Common myeloid progenitor, CD34-positive (primary cell): ENCODE measurements at regions not wholly inside any gene's neighbourhood (a gene's known extent, or its start where the extent isn't known, plus 50 kb on each side); places are given as distances from the start of the nearest gene placed in this dataset.
"Not testable (repeated sequence)": the region's sequence is repeated elsewhere in the genome, so short reads cannot be mapped to it uniquely, and the experiment has no call there.

ENCODE experiments used
- CTCF ChIA-PET: fragments of 350-600 bp; sonication (Branson Sonifier 250); formaldehyde crosslinking; loops from one replicate; lab custom pipeline; 2021; ENCODE audit warnings: antibody characterized with exemption; lab: Charles Lee
- POLR2A ChIA-PET: fragments of 350-600 bp; sonication (Branson Sonifier 250); formaldehyde crosslinking; loops from one replicate; lab custom pipeline; 2021; ENCODE audit warnings: antibody characterized with exemption; lab: Charles Lee
- DNase-seq, 3 donors: peaks; one replicate each; pipeline versions ENCODE4 v3.0.0 to v3.0.0-alpha.2; 2013
- H3K27ac ChIP-seq, 2 experiments: 1 replicate in 1 of 2; 2 replicates in 1 of 2; pipeline ENCODE4 v1.7.0; 2013; ENCODE audit warnings: inconsistent platforms in 2 of 2, low read length in 2 of 2, mild to moderate bottlenecking in 2 of 2, low read depth in 1 of 2, moderate library complexity in 1 of 2; ENCODE audit not compliant: severe bottlenecking in 2 of 2, insufficient read depth in 1 of 2, poor library complexity in 1 of 2
- H3K27me3 ChIP-seq, 5 experiments: replicated peaks in 2 of 5; 1 replicate in 3 of 5; 2 replicates in 2 of 5; pipeline versions ENCODE4 v1.6.1 to v1.7.0; 2013; ENCODE audit warnings: low read length in 4 of 5, mild to moderate bottlenecking in 2 of 5, moderate library complexity in 2 of 5, inconsistent platforms in 1 of 5; ENCODE audit not compliant: insufficient read depth in 5 of 5, control insufficient read depth in 4 of 5
- H3K36me3 ChIP-seq, 4 experiments: 1 replicate in 2 of 4; 2 replicates in 2 of 4; pipeline versions ENCODE4 v1.6.1 to v1.7.0; 2013; ENCODE audit warnings: low read length in 3 of 4, control low read depth in 1 of 4, mild to moderate bottlenecking in 1 of 4; ENCODE audit not compliant: control insufficient read depth in 4 of 4, insufficient read depth in 4 of 4
- H3K4me1 ChIP-seq, 4 experiments: 1 replicate in 3 of 4; 2 replicates in 1 of 4; pipeline versions ENCODE4 v1.6.1 to v1.7.1; 2013; ENCODE audit warnings: low read length in 3 of 4, mild to moderate bottlenecking in 3 of 4, control low read depth in 1 of 4, inconsistent platforms in 1 of 4, moderate library complexity in 1 of 4; ENCODE audit not compliant: control insufficient read depth in 4 of 4, insufficient read depth in 4 of 4; ENCODE audit errors: control extremely low read depth in 1 of 4
- H3K4me3 ChIP-seq, 7 experiments: 1 replicate in 4 of 7; 2 replicates in 3 of 7; pipeline versions ENCODE4 v1.5.1 to v1.7.0; 2013; ENCODE audit warnings: mild to moderate bottlenecking in 7 of 7, low read length in 6 of 7, moderate library complexity in 6 of 7, inconsistent platforms in 2 of 7, low read depth in 2 of 7, control low read depth in 1 of 7; ENCODE audit not compliant: insufficient read depth in 4 of 7, control insufficient read depth in 1 of 7; ENCODE audit errors: extremely low read depth in 1 of 7
- H3K9me3 ChIP-seq, 5 experiments: 1 replicate in 4 of 5; 2 replicates in 1 of 5; pipeline versions ENCODE4 v1.6.1 to v1.7.1; 2013; ENCODE audit warnings: low read length in 4 of 5, mild to moderate bottlenecking in 2 of 5, inconsistent platforms in 1 of 5, low read depth in 1 of 5, moderate library complexity in 1 of 5; ENCODE audit not compliant: control insufficient read depth in 4 of 5, insufficient read depth in 2 of 5; ENCODE audit errors: control extremely low read depth in 1 of 5
- WGBS: methylation state at CpG from one replicate; pipeline ENCODE4 v1.1.5; 2013; ENCODE audit not compliant: insufficient coverage; 5-methylcytosine and 5-hydroxymethylcytosine counted together

- H3K4me3 ChIP-seq, result no peak overlapping the region
- 48% methylated on average over 3 of the region's 5 CpGs for WGBS
- H3K4me1 ChIP-seq, result no peaks in the 10 kb centered on the region
- DNase-seq, result no peak
- H3K9me3 ChIP-seq, result no peaks in the 10 kb centered on the region
- ChIA-PET CTCF (no interaction called here), POLR2A (no interaction called here)
- H3K27me3 ChIP-seq, result no peaks in the 10 kb centered on the region
- H3K27ac ChIP-seq, result no peak overlapping the region
- H3K36me3 ChIP-seq, result no peaks in the 10 kb centered on the region
These were observed 99.6 kb upstream of the FGF16 start for GRCh38 chrX:77347572-77347971.

GRCh38 chrX:77389891-77390290 lies 57.3 kb upstream of the FGF16 start:
- H3K4me3 ChIP-seq, result no peak overlapping the region
- H3K27me3 ChIP-seq, result no peaks in the 10 kb centered on the region
- no peaks in the 10 kb centered on the region for H3K4me1 ChIP-seq
- CTCF ChIA-PET, result no interaction called here
- POLR2A ChIA-PET, result no interaction called here
- no peak for DNase-seq
- H3K36me3 ChIP-seq, result no peaks in the 10 kb centered on the region
- WGBS, result 80% methylated on average over 1 of the region's 2 CpGs
- no peak overlapping the region for H3K27ac ChIP-seq
- H3K9me3 ChIP-seq, result peaks cover 0 to 7% (median 0%) of the 10 kb centered on the region in 5 experiments

- H3K4me3 ChIP-seq, CTCF ChIA-PET, H3K36me3 ChIP-seq, DNase-seq, POLR2A ChIA-PET, H3K27ac ChIP-seq, H3K4me1 ChIP-seq, H3K27me3 ChIP-seq, H3K9me3 ChIP-seq: not testable (repeated sequence)
- 72% methylated on average over 7 of the region's 7 CpGs for WGBS
These were observed 56.8 kb upstream of the FGF16 start for GRCh38 chrX:77390365-77390764.

- Histone ChIP-seq H3K27me3 (no peaks in the 10 kb centered on the region), H3K4me3 (no peak overlapping the region), H3K9me3 (no peaks in the 10 kb centered on the region), H3K36me3 (no peaks in the 10 kb centered on the region), H3K27ac (no peak overlapping the region), H3K4me1 (no peaks in the 10 kb centered on the region)
- no CpG with 5 or more reads among the region's 2 CpGs for WGBS
- ChIA-PET POLR2A (no interaction called here), CTCF (no interaction called here)
- DNase-seq, result no peak
These were observed 50.4 kb upstream of the FGF16 start for GRCh38 chrX:77396781-77397180.
